Hematopoietic multipotent progenitor cell treated with erythropoietin and hydrocortisone succinate and interleukin-3 and kit ligand, for 6 days (in vitro differentiated cells): ENCODE measurements at regions not wholly inside any gene's neighbourhood (a gene's known extent, or its start where the extent isn't known, plus 50 kb on each side); places are given as distances from the start of the nearest gene placed in this dataset.
"Not testable (repeated sequence)": the region's sequence is repeated elsewhere in the genome, so short reads cannot be mapped to it uniquely, and the experiment has no call there.

ENCODE experiments used
- DNase-seq: peaks from one replicate; pipeline ENCODE4 v3.0.0-alpha.2; 2015

GRCh38 chr5:50590444-50591189, 75.8 kb upstream of the PARP8 start:
- DNase-seq = peak; percentile 4

DNA sequence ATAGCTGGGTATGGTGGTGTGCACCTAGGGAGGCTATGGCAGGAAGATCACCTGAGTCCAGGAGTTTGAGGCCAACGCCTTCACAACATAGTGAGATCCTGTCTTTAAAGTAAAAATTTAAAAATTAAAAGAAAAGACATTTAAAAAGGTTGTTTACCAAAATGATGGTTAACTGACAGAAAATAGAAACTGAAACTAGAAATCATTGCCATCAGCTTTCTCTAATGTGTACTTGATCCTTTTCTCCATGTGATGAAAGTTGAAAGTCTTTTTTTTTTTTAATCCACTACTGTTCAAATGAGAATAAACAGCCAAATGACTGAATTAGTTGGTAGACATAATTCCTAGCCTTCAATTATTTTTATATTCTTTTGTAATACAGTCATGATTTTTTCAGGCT, 75.1 kb upstream of the PARP8 start:
- DNase-seq = not testable (repeated sequence)

- no peak for DNase-seq
These were observed 72.8 kb upstream of the PARP8 start for GRCh38 chr5:50593681-50594080.

GRCh38 chr5:50595199-50595598, 71.2 kb upstream of the PARP8 start:
- no peak for DNase-seq

GRCh38 chr5:50601576-50601975, 64.9 kb upstream of the PARP8 start:
- DNase-seq = not testable (repeated sequence)

DNA sequence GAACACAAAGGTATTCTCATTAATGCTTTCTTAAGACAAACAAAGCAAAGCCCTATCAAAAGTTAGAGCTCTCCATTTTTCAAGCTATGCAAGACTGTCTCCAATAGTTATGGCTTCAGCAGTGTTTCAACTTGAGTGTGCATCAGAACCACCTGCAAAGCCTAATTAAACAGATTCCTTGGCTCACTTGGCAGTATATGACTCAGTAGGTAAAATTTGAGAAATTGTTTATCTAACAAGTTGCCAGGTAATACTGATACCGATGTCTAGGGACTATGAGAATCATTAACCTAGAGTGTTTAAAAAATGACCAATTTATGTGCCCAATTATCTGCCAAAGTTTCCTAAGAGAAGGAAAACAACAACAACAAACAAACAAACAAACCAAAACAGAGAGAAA, 60.3 kb upstream of the PARP8 start:
- no peak for DNase-seq

DNA sequence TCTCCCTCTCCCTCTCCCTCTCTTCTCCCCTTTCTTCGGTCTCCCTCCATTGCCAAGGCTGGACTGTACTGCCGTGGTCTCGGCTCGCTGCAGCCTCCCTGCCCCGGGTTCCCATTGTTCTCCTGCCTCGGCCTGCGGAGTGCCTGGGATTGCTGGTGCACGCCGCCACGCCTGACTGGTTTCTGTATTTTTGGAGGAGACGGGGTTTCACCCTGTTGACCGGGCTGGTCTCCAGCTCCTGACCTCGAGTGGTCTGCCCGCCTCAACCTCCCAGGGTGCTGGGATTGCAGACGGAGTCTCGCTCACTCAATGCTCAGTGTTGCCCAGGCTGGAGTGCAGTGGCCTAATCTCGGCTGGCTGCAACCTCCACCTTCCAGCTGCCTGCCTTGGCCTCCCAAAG, 59.0 kb upstream of the PARP8 start:
- DNase-seq = not testable (repeated sequence)

DNA sequence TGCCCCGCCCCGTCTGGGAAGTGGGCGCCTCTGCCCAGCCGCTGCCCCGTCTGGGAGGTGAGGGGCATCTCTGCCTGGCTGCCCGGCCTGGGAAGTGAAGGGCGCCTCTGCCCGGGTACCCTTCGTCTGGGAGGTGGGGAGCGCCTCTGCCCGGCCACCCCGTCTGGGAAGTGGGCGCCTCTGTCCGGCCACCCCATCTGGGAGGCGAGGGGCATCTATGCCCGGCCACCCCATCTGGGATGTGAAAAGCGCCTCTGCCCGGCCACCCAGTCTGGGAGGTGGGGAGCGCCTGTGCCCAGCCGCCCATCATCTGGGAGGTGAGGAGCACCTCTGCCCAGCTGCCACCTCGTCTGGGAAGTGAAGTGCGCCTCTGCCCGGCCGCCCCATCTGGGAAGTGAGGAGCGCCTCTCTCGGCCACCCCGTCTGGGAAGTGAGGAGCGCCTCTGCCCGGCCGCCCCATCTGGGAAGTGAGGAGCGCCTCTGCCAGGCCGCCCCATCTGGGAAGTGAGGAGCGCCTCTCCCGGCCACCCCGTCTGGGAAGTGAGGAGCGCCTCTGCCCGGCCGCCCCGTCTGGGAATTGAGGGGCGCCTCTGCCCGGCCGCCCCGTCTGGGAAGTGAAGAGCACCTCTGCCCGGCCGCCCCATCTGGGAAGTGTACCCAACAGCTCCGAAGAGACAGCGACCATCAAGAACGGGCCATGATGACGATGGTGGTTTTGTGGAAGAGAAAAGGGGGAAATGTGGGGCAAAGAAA, 58.3 kb upstream of the PARP8 start:
- DNase-seq = not testable (repeated sequence)

GRCh38 chr5:50613057-50613456, 53.4 kb upstream of the PARP8 start:
- not testable (repeated sequence) for DNase-seq
